ENCODE measurements at regions not wholly inside any gene's neighbourhood (a gene's known extent, or its start where the extent isn't known, plus 50 kb on each side); places are given as distances from the start of the nearest gene placed in this dataset.

DNA sequence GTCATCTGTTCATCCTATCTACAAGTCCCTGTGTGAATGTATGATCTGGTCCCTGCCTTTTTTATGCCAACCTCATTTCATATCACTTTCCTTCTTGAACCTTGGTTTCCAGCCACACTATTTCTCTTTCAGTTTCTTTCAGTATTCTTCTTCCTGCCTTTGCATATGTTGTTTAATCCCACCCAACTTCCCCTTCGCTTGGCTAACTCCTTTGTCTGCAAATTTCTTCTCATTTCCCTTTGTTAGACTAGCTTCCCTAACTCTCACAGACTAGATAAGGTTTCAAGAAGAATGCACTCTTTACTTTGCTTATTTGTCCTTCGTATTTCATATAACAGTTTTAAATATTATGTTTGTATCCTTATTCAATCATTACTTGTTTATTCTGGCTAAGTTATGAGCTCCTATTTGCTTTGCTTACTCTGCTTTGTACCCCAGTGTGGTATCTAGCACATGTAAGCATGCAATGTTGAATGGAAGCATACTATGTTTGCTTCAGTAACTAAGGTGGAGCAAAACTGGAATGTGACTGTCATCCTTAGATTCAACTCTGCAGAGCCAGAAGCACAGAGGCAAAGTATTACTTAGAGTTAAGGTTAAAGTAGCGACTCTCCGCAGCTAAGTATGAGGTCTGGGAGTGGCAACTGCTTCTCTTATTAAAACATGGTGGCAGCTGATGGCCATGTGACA is 681.3 kb downstream of the CPS1 start:
- no peak for TF ChIP-seq FOXK2 (IDR thresholded peaks at IDR 0.05)
- no peak for TF ChIP-seq FOXM1 (IDR thresholded peaks at IDR 0.05; ENCODE audit: borderline replicate concordance)
- TF ChIP-seq SUZ12 (IDR thresholded peaks at IDR 0.05): no peak
- TF ChIP-seq SP1 (IDR thresholded peaks at IDR 0.05): no peak
- TF ChIP-seq BHLHE40 (IDR thresholded peaks at IDR 0.05; ENCODE audit: borderline replicate concordance): no peak
- no peak for TF ChIP-seq NFRKB (IDR thresholded peaks at IDR 0.05)
- TF ChIP-seq LEF1 (IDR thresholded peaks at IDR 0.05; ENCODE audit: borderline replicate concordance): no peak
- no peak for TF ChIP-seq TARDBP (IDR thresholded peaks at IDR 0.05)
- TF ChIP-seq ARNT (IDR thresholded peaks at IDR 0.05): no peak
- no peak for TF ChIP-seq FOXA1 (IDR thresholded peaks at IDR 0.05)
- TF ChIP-seq ZNF384 (IDR thresholded peaks at IDR 0.05): no peak
- no peak for TF ChIP-seq L3MBTL2 (conservative IDR thresholded peaks at IDR 0.05)
- TF ChIP-seq ELF4 (IDR thresholded peaks at IDR 0.05): no peak
- TF ChIP-seq HDGF (IDR thresholded peaks at IDR 0.05; ENCODE audit: borderline replicate concordance): no peak
